ENCODE measurements at regions not wholly inside any gene's neighbourhood (a gene's known extent, or its start where the extent isn't known, plus 50 kb on each side); places are given as distances from the start of the nearest gene placed in this dataset.
"Not testable (repeated sequence)": the region's sequence is repeated elsewhere in the genome, so short reads cannot be mapped to it uniquely, and the experiment has no call there.

- H3K27ac Mint-ChIP-seq: no peak overlapping the region
- H3K4me1 Mint-ChIP-seq: peaks cover 2% of the 10 kb centered on the region
- DNase-seq: no peak
- ChIA-PET POLR2A (no interaction called here), CTCF (no interaction called here)
- H3K9me3 Mint-ChIP-seq: no peaks in the 10 kb centered on the region
- no peaks in the 10 kb centered on the region for H3K27me3 Mint-ChIP-seq
- no peak overlapping the region for H3K4me3 Mint-ChIP-seq
- no peaks in the 10 kb centered on the region for H3K36me3 Mint-ChIP-seq (ENCODE audit: low read depth)
Observed at GRCh38 chr7:16267953-16268820, 153.2 kb downstream of the CRPPA start.

GRCh38 chr7:16266877-16267276 lies 154.5 kb downstream of the CRPPA start:
- Mint-ChIP-seq H3K36me3 (ENCODE audit: low read depth) (no peaks in the 10 kb centered on the region), H3K9me3 (no peaks in the 10 kb centered on the region), H3K27me3 (no peaks in the 10 kb centered on the region), H3K4me3 (no peak overlapping the region), H3K4me1 (peaks cover 2% of the 10 kb centered on the region), H3K27ac (no peak overlapping the region)
- CTCF ChIA-PET: no interaction called here
- POLR2A ChIA-PET: no interaction called here
- no peak for DNase-seq

GRCh38 chr7:16266470-16266869 lies 154.9 kb downstream of the CRPPA start:
- H3K9me3 Mint-ChIP-seq; DNase-seq; POLR2A ChIA-PET; CTCF ChIA-PET; H3K4me3 Mint-ChIP-seq; H3K27me3 Mint-ChIP-seq; H3K27ac Mint-ChIP-seq; H3K4me1 Mint-ChIP-seq; H3K36me3 Mint-ChIP-seq (ENCODE audit: low read depth): not testable (repeated sequence)

GRCh38 chr7:16265863-16266458 lies 155.4 kb downstream of the CRPPA start:
- CTCF ChIA-PET: no interaction called here

GRCh38 chr7:16264823-16265804 lies 156.2 kb downstream of the CRPPA start:
- Mint-ChIP-seq H3K4me1 (peaks cover 4% of the 10 kb centered on the region), H3K27me3 (no peaks in the 10 kb centered on the region), H3K27ac (no peak overlapping the region), H3K4me3 (no peak overlapping the region), H3K9me3 (no peaks in the 10 kb centered on the region), H3K36me3 (ENCODE audit: low read depth) (no peaks in the 10 kb centered on the region)
- CTCF ChIA-PET: no interaction called here
- no peak for DNase-seq
- POLR2A ChIA-PET: no interaction called here

More at GRCh38 chr7:16265863-16266458, 155.4 kb downstream of the CRPPA start:
- H3K36me3 Mint-ChIP-seq (ENCODE audit: low read depth): no peaks in the 10 kb centered on the region
- H3K4me3 Mint-ChIP-seq: no peak overlapping the region
- POLR2A ChIA-PET: no interaction called here
- no peaks in the 10 kb centered on the region for H3K27me3 Mint-ChIP-seq
- H3K27ac Mint-ChIP-seq: no peak overlapping the region
- peaks cover 2% of the 10 kb centered on the region for H3K4me1 Mint-ChIP-seq
- no peak for DNase-seq
- no peaks in the 10 kb centered on the region for H3K9me3 Mint-ChIP-seq

GRCh38 chr7:16264036-16264819 lies 157.1 kb downstream of the CRPPA start:
- ChIA-PET POLR2A (no interaction called here), CTCF (no interaction called here)
- Mint-ChIP-seq H3K36me3 (ENCODE audit: low read depth) (no peaks in the 10 kb centered on the region), H3K9me3 (no peaks in the 10 kb centered on the region), H3K27me3 (no peaks in the 10 kb centered on the region), H3K4me3 (no peak overlapping the region), H3K27ac (no peak overlapping the region), H3K4me1 (peaks cover 4% of the 10 kb centered on the region)
- no peak for DNase-seq

- H3K4me3 Mint-ChIP-seq; H3K4me1 Mint-ChIP-seq; CTCF ChIA-PET; H3K36me3 Mint-ChIP-seq (ENCODE audit: low read depth); DNase-seq; H3K9me3 Mint-ChIP-seq; H3K27ac Mint-ChIP-seq; POLR2A ChIA-PET; H3K27me3 Mint-ChIP-seq: not testable (repeated sequence)
Observed at GRCh38 chr7:16263377-16263776, 158.0 kb downstream of the CRPPA start.

- CTCF ChIA-PET: no interaction called here
- H3K4me3 Mint-ChIP-seq: no peak overlapping the region
- H3K27me3 Mint-ChIP-seq: no peaks in the 10 kb centered on the region
- no peaks in the 10 kb centered on the region for H3K36me3 Mint-ChIP-seq (ENCODE audit: low read depth)
- H3K4me1 Mint-ChIP-seq: peaks cover 2% of the 10 kb centered on the region
- DNase-seq: no peak
- H3K9me3 Mint-ChIP-seq: no peaks in the 10 kb centered on the region
- no peak overlapping the region for H3K27ac Mint-ChIP-seq
- POLR2A ChIA-PET: no interaction called here
Observed at GRCh38 chr7:16261654-16262053, 159.7 kb downstream of the CRPPA start.

GRCh38 chr7:16261100-16261499 lies 160.2 kb downstream of the CRPPA start:
- DNase-seq: no peak
- Mint-ChIP-seq H3K4me1 (peaks cover 2% of the 10 kb centered on the region), H3K4me3 (no peak overlapping the region), H3K36me3 (ENCODE audit: low read depth) (no peaks in the 10 kb centered on the region), H3K27ac (no peak overlapping the region), H3K9me3 (no peaks in the 10 kb centered on the region), H3K27me3 (no peaks in the 10 kb centered on the region)
- CTCF ChIA-PET: no interaction called here
- POLR2A ChIA-PET: no interaction called here

GRCh38 chr7:16260236-16260728 lies 161.1 kb downstream of the CRPPA start:
- Mint-ChIP-seq H3K27ac (no peak overlapping the region), H3K27me3 (no peaks in the 10 kb centered on the region), H3K9me3 (no peaks in the 10 kb centered on the region), H3K4me3 (no peak overlapping the region), H3K36me3 (ENCODE audit: low read depth) (no peaks in the 10 kb centered on the region), H3K4me1 (peaks cover 2% of the 10 kb centered on the region)
- CTCF ChIA-PET: no interaction called here
- POLR2A ChIA-PET: no interaction called here
- no peak for DNase-seq

- H3K36me3 Mint-ChIP-seq (ENCODE audit: low read depth); H3K27ac Mint-ChIP-seq; H3K4me1 Mint-ChIP-seq; DNase-seq; CTCF ChIA-PET; POLR2A ChIA-PET; H3K9me3 Mint-ChIP-seq; H3K4me3 Mint-ChIP-seq; H3K27me3 Mint-ChIP-seq: not testable (repeated sequence)
Observed at GRCh38 chr7:16256419-16256818, 164.9 kb downstream of the CRPPA start.

- H3K27me3 Mint-ChIP-seq; H3K4me1 Mint-ChIP-seq; DNase-seq; POLR2A ChIA-PET; CTCF ChIA-PET; H3K4me3 Mint-ChIP-seq; H3K36me3 Mint-ChIP-seq (ENCODE audit: low read depth); H3K27ac Mint-ChIP-seq: not testable (repeated sequence)
- peaks cover 11% of the 10 kb centered on the region for H3K9me3 Mint-ChIP-seq
Observed at GRCh38 chr7:16255952-16256351, 165.4 kb downstream of the CRPPA start.

- H3K4me3 Mint-ChIP-seq; POLR2A ChIA-PET; H3K27ac Mint-ChIP-seq; DNase-seq; CTCF ChIA-PET; H3K27me3 Mint-ChIP-seq; H3K36me3 Mint-ChIP-seq (ENCODE audit: low read depth); H3K4me1 Mint-ChIP-seq: not testable (repeated sequence)
- peaks cover 11% of the 10 kb centered on the region for H3K9me3 Mint-ChIP-seq
Observed at GRCh38 chr7:16250655-16251054, 170.7 kb downstream of the CRPPA start.

All from activated CD4-positive, alpha-beta memory T cell treated with anti-CD3 and anti-CD28 coated beads, Interleukin-2, amount 10 ng/mL, durations not matched to agents 7 days and 5 days (primary cell).